ENCODE measurements at regions not wholly inside any gene's neighbourhood (a gene's known extent, or its start where the extent isn't known, plus 50 kb on each side); places are given as distances from the start of the nearest gene placed in this dataset.

GRCh38 chr20:52247548-52247947 is 56.0 kb upstream of the ZFP64 start (continued):
- no peak for TF ChIP-seq CTCF (IDR thresholded peaks at IDR 0.05)
- TF ChIP-seq, protein P1, sequence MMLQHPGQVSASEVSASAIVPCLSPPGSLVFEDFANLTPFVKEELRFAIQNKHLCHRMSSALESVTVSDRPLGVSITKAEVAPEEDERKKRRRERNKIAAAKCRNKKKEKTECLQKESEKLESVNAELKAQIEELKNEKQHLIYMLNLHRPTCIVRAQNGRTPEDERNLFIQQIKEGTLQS (CRISPR knock-in tag; conservative IDR thresholded peaks at IDR 0.05) = no peak
- no peak for TF ChIP-seq JAZF1 (CRISPR knock-in tag; IDR thresholded peaks at IDR 0.05)
- TF ChIP-seq, protein P2, sequence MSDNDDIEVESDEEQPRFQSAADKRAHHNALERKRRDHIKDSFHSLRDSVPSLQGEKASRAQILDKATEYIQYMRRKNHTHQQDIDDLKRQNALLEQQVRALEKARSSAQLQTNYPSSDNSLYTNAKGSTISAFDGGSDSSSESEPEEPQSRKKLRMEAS (CRISPR knock-in tag; IDR thresholded peaks at IDR 0.05) = no peak

GRCh38 chr20:52246366-52246765 is 54.8 kb upstream of the ZFP64 start:
- no peaks in the 10 kb centered on the region for H3K4me1 Mint-ChIP-seq
- no peak overlapping the region for H3K27ac Mint-ChIP-seq
- POLR2A ChIA-PET = interaction anchor here (0.6 kb wide), 1 partner anchor 110 kb away, joined by 3 read pairs; no protein-coding TSS in a partner anchor
- H3K4me3 Mint-ChIP-seq = no peak overlapping the region
- DNase-seq (ENCODE audit: low spot score) (no peak), ATAC-seq (no peak)
- no peak for TF ChIP-seq PREB (CRISPR knock-in tag; IDR thresholded peaks at IDR 0.05; ENCODE audit: borderline replicate concordance)
- no peak for TF ChIP-seq IRF2 (CRISPR knock-in tag; IDR thresholded peaks at IDR 0.05; ENCODE audit: borderline replicate concordance, low read depth)
- TF ChIP-seq EMX1 (CRISPR knock-in tag; IDR thresholded peaks at IDR 0.05) = no peak
- TF ChIP-seq FOXJ3 (CRISPR knock-in tag; IDR thresholded peaks at IDR 0.05; ENCODE audit: borderline replicate concordance) = no peak
- TF ChIP-seq, protein P3, sequence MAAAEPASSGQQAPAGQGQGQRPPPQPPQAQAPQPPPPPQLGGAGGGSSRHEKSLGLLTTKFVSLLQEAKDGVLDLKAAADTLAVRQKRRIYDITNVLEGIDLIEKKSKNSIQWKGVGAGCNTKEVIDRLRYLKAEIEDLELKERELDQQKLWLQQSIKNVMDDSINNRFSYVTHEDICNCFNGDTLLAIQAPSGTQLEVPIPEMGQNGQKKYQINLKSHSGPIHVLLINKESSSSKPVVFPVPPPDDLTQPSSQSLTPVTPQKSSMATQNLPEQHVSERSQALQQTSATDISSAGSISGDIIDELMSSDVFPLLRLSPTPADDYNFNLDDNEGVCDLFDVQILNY (CRISPR knock-in tag; IDR thresholded peaks at IDR 0.05) = no peak
- TF ChIP-seq JAZF1 (CRISPR knock-in tag; IDR thresholded peaks at IDR 0.05) = no peak
- TF ChIP-seq ATF2 (CRISPR knock-in tag; IDR thresholded peaks at IDR 0.05; ENCODE audit: borderline replicate concordance, low read depth) = no peak
- TF ChIP-seq ZNF671 (CRISPR knock-in tag; IDR thresholded peaks at IDR 0.05) = no peak
- no peak for TF ChIP-seq ATF6 (CRISPR knock-in tag; IDR thresholded peaks at IDR 0.05)
- TF ChIP-seq ZNF425 (CRISPR knock-in tag; conservative IDR thresholded peaks at IDR 0.05) = no peak
- TF ChIP-seq ESRRA (CRISPR knock-in tag; IDR thresholded peaks at IDR 0.05; ENCODE audit: borderline replicate concordance) = no peak
- TF ChIP-seq HMGXB4 (CRISPR knock-in tag; IDR thresholded peaks at IDR 0.05) = no peak
- TF ChIP-seq ZNF396 (CRISPR knock-in tag; IDR thresholded peaks at IDR 0.05; ENCODE audit: borderline replicate concordance) = no peak
- no peak for TF ChIP-seq OVOL2 (CRISPR knock-in tag; IDR thresholded peaks at IDR 0.05; ENCODE audit: borderline replicate concordance)
- peaks cover 2% of the 10 kb centered on the region; the same call in 1 of the 2 replicates for H3K36me3 Mint-ChIP-seq
- CTCF ChIA-PET = interaction anchor here (0.6 kb wide), 1 partner anchor 67 kb away, joined by 3 read pairs; no protein-coding TSS in a partner anchor
- no peaks in the 10 kb centered on the region for H3K27me3 Mint-ChIP-seq (ENCODE audit: low read depth)
- H3K9me3 Mint-ChIP-seq = peaks cover 26% of the 10 kb centered on the region

Data from WTC11 (cell line).